ENCODE measurements at regions not wholly inside any gene's neighbourhood (a gene's known extent, or its start where the extent isn't known, plus 50 kb on each side); places are given as distances from the start of the nearest gene placed in this dataset.

- H3K4me3 Mint-ChIP-seq: no peak overlapping the region
- no peaks in the 10 kb centered on the region for H3K36me3 Mint-ChIP-seq
- H3K27ac Mint-ChIP-seq: no peak overlapping the region
- peaks cover 28% of the 10 kb centered on the region for H3K4me1 Mint-ChIP-seq (ENCODE audit: unreplicated experiment)
- H3K9me3 Mint-ChIP-seq: no peaks in the 10 kb centered on the region
- no peak for TF ChIP-seq CTCF (conservative IDR thresholded peaks at IDR 0.05)
- DNase-seq (ENCODE audit: extremely low spot score, unreplicated experiment): no peak
- H3K27me3 Mint-ChIP-seq: no peaks in the 10 kb centered on the region
These were observed 391.9 kb upstream of the NPVF start for GRCh38 chr7:25619963-25620799.

GRCh38 chr7:25621993-25622392 is 393.7 kb upstream of the NPVF start:
- Mint-ChIP-seq H3K27ac (no peak overlapping the region), H3K36me3 (no peaks in the 10 kb centered on the region), H3K27me3 (no peaks in the 10 kb centered on the region), H3K4me1 (ENCODE audit: unreplicated experiment) (peaks cover 42% of the 10 kb centered on the region), H3K4me3 (no peak overlapping the region), H3K9me3 (no peaks in the 10 kb centered on the region)
- no peak for DNase-seq (ENCODE audit: extremely low spot score, unreplicated experiment)
- TF ChIP-seq CTCF (conservative IDR thresholded peaks at IDR 0.05): no peak

- H3K27ac Mint-ChIP-seq: no peak overlapping the region
- peaks cover 37% of the 10 kb centered on the region for H3K4me1 Mint-ChIP-seq (ENCODE audit: unreplicated experiment)
- no peak for DNase-seq (ENCODE audit: extremely low spot score, unreplicated experiment)
- H3K9me3 Mint-ChIP-seq: no peaks in the 10 kb centered on the region
- no peaks in the 10 kb centered on the region for H3K27me3 Mint-ChIP-seq
- H3K36me3 Mint-ChIP-seq: no peaks in the 10 kb centered on the region
- H3K4me3 Mint-ChIP-seq: no peak overlapping the region
- TF ChIP-seq CTCF (conservative IDR thresholded peaks at IDR 0.05): no peak
These were observed 394.4 kb upstream of the NPVF start for GRCh38 chr7:25622695-25623094.

- H3K4me3 Mint-ChIP-seq: no peak overlapping the region
- DNase-seq (ENCODE audit: extremely low spot score, unreplicated experiment): no peak
- no peak overlapping the region for H3K27ac Mint-ChIP-seq
- H3K9me3 Mint-ChIP-seq: no peaks in the 10 kb centered on the region
- no peaks in the 10 kb centered on the region for H3K27me3 Mint-ChIP-seq
- TF ChIP-seq CTCF (conservative IDR thresholded peaks at IDR 0.05): no peak
- no peaks in the 10 kb centered on the region for H3K36me3 Mint-ChIP-seq
- peaks cover 39% of the 10 kb centered on the region for H3K4me1 Mint-ChIP-seq (ENCODE audit: unreplicated experiment)
These were observed 395.8 kb upstream of the NPVF start for GRCh38 chr7:25624051-25624450.

GRCh38 chr7:25624833-25625232 is 396.5 kb upstream of the NPVF start:
- no peaks in the 10 kb centered on the region for H3K9me3 Mint-ChIP-seq
- TF ChIP-seq CTCF (conservative IDR thresholded peaks at IDR 0.05): no peak
- no peak overlapping the region for H3K27ac Mint-ChIP-seq
- no peaks in the 10 kb centered on the region for H3K36me3 Mint-ChIP-seq
- DNase-seq (ENCODE audit: extremely low spot score, unreplicated experiment): no peak
- no peak overlapping the region for H3K4me3 Mint-ChIP-seq
- H3K4me1 Mint-ChIP-seq (ENCODE audit: unreplicated experiment): peaks cover 43% of the 10 kb centered on the region
- no peaks in the 10 kb centered on the region for H3K27me3 Mint-ChIP-seq
